NOMO-1 treated with DMSO at 0.1 percent for 48 hours (cell line): ENCODE measurements at regions not wholly inside any gene's neighbourhood (a gene's known extent, or its start where the extent isn't known, plus 50 kb on each side); places are given as distances from the start of the nearest gene placed in this dataset.
"Not testable (repeated sequence)": the region's sequence is repeated elsewhere in the genome, so short reads cannot be mapped to it uniquely, and the experiment has no call there.

ENCODE experiments used
- DNase-seq: peaks from one replicate; lab custom pipeline; 2025; ENCODE audit not compliant: unreplicated experiment; lab: John Stamatoyannopoulos, UW

- DNase-seq = no peak
These were observed 988.2 kb downstream of the SUCLG1 start for GRCh38 chr2:83470928-83471327.

- no peak for DNase-seq
These were observed 994.6 kb downstream of the SUCLG1 start for GRCh38 chr2:83464444-83464843.

- no peak for DNase-seq
These were observed 996.2 kb downstream of the SUCLG1 start for GRCh38 chr2:83462881-83463280.

- no peak for DNase-seq
These were observed 997.9 kb downstream of the SUCLG1 start for GRCh38 chr2:83461135-83461534.

- no peak for DNase-seq
These were observed 999.6 kb downstream of the SUCLG1 start for GRCh38 chr2:83459456-83459855.

- DNase-seq = no peak
These were observed 1023.1 kb downstream of the SUCLG1 start for GRCh38 chr2:83435989-83436388.

GRCh38 chr2:83420993-83421392 lies 1038.1 kb downstream of the SUCLG1 start:
- DNase-seq = no peak

GRCh38 chr2:83394134-83394904 lies 1064.8 kb downstream of the SUCLG1 start:
- DNase-seq = no peak

- DNase-seq = peak; percentile 41
These were observed 1070.3 kb downstream of the SUCLG1 start for GRCh38 chr2:83388804-83389203.

- DNase-seq = no peak
These were observed 1072.5 kb downstream of the SUCLG1 start for GRCh38 chr2:83386549-83386948.

GRCh38 chr2:83378921-83379320 lies 1080.2 kb downstream of the SUCLG1 start:
- no peak for DNase-seq

GRCh38 chr2:83376731-83377130 lies 1082.3 kb downstream of the SUCLG1 start:
- DNase-seq = no peak

GRCh38 chr2:83370419-83370762 lies 1088.7 kb downstream of the SUCLG1 start:
- DNase-seq = no peak

- no peak for DNase-seq
These were observed 1089.3 kb downstream of the SUCLG1 start for GRCh38 chr2:83369601-83370418.

GRCh38 chr2:83368916-83369315 lies 1090.2 kb downstream of the SUCLG1 start:
- no peak for DNase-seq

- DNase-seq = no peak
These were observed 1090.6 kb downstream of the SUCLG1 start for GRCh38 chr2:83368461-83368860.

- no peak for DNase-seq
These were observed 1093.6 kb downstream of the SUCLG1 start for GRCh38 chr2:83365476-83365875.

- DNase-seq = no peak
These were observed 1094.8 kb downstream of the SUCLG1 start for GRCh38 chr2:83364264-83364663.

GRCh38 chr2:83363138-83363537 lies 1095.9 kb downstream of the SUCLG1 start:
- not testable (repeated sequence) for DNase-seq

GRCh38 chr2:83359336-83359735 lies 1099.7 kb downstream of the SUCLG1 start:
- DNase-seq = no peak

- DNase-seq = peak; percentile 55
These were observed 1116.2 kb downstream of the SUCLG1 start for GRCh38 chr2:83342860-83343329.

GRCh38 chr2:83340424-83340823 lies 1118.7 kb downstream of the SUCLG1 start:
- DNase-seq = peak; percentile 19
